HG03342 (cell line): ENCODE measurements at regions not wholly inside any gene's neighbourhood (a gene's known extent, or its start where the extent isn't known, plus 50 kb on each side); places are given as distances from the start of the nearest gene placed in this dataset.

ENCODE experiments used
- ATAC-seq: cut with Tn5 transposase; IDR thresholded peaks from one replicate; pipeline ENCODE4 v1.9.1; 2021; ENCODE audit warnings: mild to moderate bottlenecking, moderate library complexity; ENCODE audit not compliant: unreplicated experiment

DNA sequence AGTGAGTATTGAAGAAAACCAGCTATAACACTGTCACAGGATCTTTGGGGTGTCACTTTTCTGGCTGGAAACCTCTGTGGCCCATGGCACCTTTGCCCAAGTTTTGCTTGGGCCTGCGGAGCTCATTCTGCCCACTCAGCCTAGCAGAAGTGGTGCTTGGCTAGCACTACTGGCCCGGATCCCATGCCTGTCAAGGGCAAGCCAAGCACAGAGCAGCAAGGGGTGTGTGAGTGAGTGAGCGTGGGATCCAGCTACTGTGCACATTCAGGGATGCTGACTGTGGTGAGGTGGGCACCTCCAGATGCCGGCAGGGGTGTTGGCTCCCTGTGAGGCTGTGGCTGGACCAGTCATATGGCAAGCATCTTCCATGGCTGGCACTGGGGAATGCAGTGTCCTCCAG lies 55.4 kb upstream of the RASGEF1B start:
- ATAC-seq: no peak

DNA sequence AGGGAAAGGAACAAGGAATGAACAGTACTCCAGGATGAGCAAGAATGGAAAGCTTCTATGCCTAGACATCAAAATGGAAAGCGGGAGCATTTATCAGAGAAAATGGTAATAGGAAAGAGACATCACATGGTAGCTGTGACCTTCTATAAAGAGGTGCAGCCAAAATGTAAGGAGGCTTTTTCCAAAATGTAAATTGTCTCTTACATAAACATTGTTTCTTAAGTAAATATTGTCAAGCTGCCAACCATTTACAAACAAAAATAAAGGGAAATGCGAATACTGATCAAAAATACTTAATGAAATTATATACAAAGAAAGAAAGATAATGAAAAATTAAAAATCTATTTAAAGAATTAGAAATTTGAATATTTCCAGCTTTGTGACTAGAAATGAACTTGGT lies 55.0 kb upstream of the RASGEF1B start:
- ATAC-seq: no peak

DNA sequence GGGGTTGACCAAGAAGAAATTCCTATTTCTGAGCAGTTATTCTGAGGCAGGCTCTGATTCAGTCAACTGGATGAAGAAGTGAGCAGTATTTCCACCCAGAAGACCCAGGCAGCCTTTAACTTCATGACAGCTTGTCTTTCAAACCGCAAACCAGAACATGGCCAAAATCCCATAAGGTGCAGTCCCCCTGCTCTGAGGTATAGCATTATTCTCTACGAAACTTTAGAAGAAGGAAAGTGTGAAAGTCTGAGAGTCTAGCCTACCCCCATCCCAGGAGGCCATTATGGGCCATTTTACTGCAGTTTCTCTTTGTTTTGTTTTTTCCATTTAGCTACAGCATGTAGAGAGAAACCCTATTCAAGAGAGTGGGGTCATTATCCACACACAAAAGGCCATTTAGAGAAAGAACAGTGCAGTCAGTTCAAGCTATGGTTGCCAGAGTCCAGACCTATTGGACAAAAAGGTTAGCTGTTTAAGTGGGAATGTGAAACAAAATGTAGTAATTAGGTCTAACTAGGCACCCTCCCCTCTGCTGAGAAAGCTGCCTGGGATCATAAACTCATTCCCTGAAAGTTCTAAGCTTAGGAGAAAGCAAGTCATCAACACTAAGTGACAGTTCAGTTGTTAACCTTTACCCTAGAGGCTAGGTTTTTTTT lies 52.1 kb upstream of the RASGEF1B start:
- ATAC-seq: no peak

DNA sequence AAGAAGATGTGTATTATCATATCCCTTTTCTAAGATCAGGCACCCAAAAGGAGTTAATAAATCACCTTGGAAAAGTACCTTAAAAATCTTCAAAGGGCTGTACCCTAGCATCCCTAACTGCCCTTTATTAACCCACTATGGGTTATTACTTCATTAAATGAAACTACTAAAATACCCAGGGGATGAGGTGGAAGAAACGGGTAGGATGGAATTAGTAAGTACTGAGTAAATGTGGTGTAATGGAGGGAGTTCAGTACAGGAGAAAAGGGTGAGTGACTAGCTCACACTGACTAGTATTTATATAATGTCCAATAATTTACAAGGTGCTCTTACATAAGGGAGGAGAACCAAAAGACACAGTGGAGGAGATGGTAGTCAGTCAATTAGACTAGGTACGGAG lies 51.0 kb upstream of the RASGEF1B start:
- no peak for ATAC-seq

DNA sequence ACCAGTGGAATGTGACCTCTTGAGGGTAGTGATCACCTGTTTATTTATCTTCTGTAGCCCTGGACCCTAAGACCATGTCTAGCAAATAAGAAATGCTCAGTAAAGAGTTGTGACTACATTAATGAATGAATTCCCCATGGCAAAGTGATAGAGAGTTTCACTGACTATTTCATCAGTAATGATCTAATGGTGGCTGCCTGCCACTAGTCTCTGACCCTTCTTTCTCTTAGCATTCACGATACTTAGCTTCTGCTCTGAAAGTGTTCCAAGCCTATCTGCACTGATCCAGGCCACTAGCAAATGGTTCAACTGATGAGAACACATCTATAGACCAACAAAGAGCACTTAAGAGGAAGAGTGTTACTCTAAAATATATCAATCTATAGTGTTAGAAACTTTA lies 50.0 kb upstream of the RASGEF1B start:
- no peak for ATAC-seq
